ENCODE measurements at regions not wholly inside any gene's neighbourhood (a gene's known extent, or its start where the extent isn't known, plus 50 kb on each side); places are given as distances from the start of the nearest gene placed in this dataset.

GRCh38 chr2:120809151-120809550 lies 73.5 kb downstream of the GLI2 start:
- intact Hi-C loops (cut with micrococcal nuclease) = no loop called here

GRCh38 chr2:120809609-120810440 lies 74.2 kb downstream of the GLI2 start:
- intact Hi-C loops (cut with micrococcal nuclease) = no loop called here

- intact Hi-C loops (cut with micrococcal nuclease) = no loop called here
Measured at GRCh38 chr2:120810639-120811038, 75.0 kb downstream of the GLI2 start.

- intact Hi-C loops (cut with micrococcal nuclease) = no loop called here
Measured at GRCh38 chr2:120812866-120813265, 77.2 kb downstream of the GLI2 start.

- intact Hi-C loops (cut with micrococcal nuclease) = no loop called here
Measured at GRCh38 chr2:120814352-120814751, 78.7 kb downstream of the GLI2 start.

- intact Hi-C loops (cut with micrococcal nuclease) = no loop called here
Measured at GRCh38 chr2:120815292-120815691, 79.6 kb downstream of the GLI2 start.

- intact Hi-C loops (cut with micrococcal nuclease) = no loop called here
Measured at GRCh38 chr2:120817136-120817955, 81.7 kb downstream of the GLI2 start.

- intact Hi-C loops (cut with micrococcal nuclease) = no loop called here
Measured at GRCh38 chr2:120817956-120818325, 82.3 kb downstream of the GLI2 start.

GRCh38 chr2:120818441-120818920 lies 82.8 kb downstream of the GLI2 start:
- intact Hi-C loops (cut with micrococcal nuclease) = no loop called here

GRCh38 chr2:120819720-120820210 lies 84.1 kb downstream of the GLI2 start:
- intact Hi-C loops (cut with micrococcal nuclease) = no loop called here

- intact Hi-C loops (cut with micrococcal nuclease) = no loop called here
Measured at GRCh38 chr2:120820263-120820952, 84.7 kb downstream of the GLI2 start.

- intact Hi-C loops (cut with micrococcal nuclease) = no loop called here
Measured at GRCh38 chr2:120820953-120821279, 85.2 kb downstream of the GLI2 start.

- intact Hi-C loops (cut with micrococcal nuclease) = no loop called here
Measured at GRCh38 chr2:120821446-120822160, 85.9 kb downstream of the GLI2 start.

GRCh38 chr2:120822933-120823332 lies 87.3 kb downstream of the GLI2 start:
- intact Hi-C loops (cut with micrococcal nuclease) = no loop called here

GRCh38 chr2:120823551-120823950 lies 87.9 kb downstream of the GLI2 start:
- intact Hi-C loops (cut with micrococcal nuclease) = no loop called here

GRCh38 chr2:120824246-120824645 lies 88.6 kb downstream of the GLI2 start:
- intact Hi-C loops (cut with micrococcal nuclease) = no loop called here

GRCh38 chr2:120825370-120826259 lies 89.9 kb downstream of the GLI2 start:
- intact Hi-C loops (cut with micrococcal nuclease) = no loop called here

GRCh38 chr2:120826260-120826648 lies 90.6 kb downstream of the GLI2 start:
- intact Hi-C loops (cut with micrococcal nuclease) = no loop called here

GRCh38 chr2:120826716-120827410 lies 91.2 kb downstream of the GLI2 start:
- intact Hi-C loops (cut with micrococcal nuclease) = no loop called here

- intact Hi-C loops (cut with micrococcal nuclease) = no loop called here
Measured at GRCh38 chr2:120828066-120828465, 92.4 kb downstream of the GLI2 start.

Measured in T-helper 2 cell treated with Interferon-gamma antibody and Interleukin-4, amounts not matched to agents 100 ng/mL and 5 ng/mL, for 36 hours (primary cell).